ENCODE measurements at regions not wholly inside any gene's neighbourhood (a gene's known extent, or its start where the extent isn't known, plus 50 kb on each side); places are given as distances from the start of the nearest gene placed in this dataset.

DNA sequence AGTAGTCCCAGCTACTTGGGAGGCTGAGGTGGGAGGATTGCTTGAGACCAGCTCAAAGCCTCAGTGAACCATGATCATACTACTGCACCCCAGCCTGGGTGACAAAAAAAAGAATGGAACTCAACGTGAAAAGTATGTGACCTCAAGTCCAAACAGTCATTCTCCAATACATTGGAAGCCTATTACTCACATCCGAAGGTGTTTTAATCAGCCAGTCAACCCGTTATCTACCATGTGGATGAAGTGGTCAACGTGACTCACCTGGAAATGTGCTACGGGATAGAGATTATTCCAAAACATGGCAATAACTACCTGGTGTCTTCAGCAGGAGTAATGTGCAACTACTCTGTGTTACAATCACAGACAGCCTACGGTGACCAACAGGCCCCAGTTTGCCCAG lies 85.8 kb upstream of the TOP1 start:
- H3K9me2 ChIP-seq (replicated peaks; ENCODE audit: control insufficient read depth, low read length) = no peaks in the 10 kb centered on the region
- H4K20me1 ChIP-seq (ENCODE audit: control insufficient read depth, insufficient read depth, low read depth, low read length) = no peaks in the 10 kb centered on the region
- peaks cover 9% of the 10 kb centered on the region; the same call in 1 of the 2 replicates for H3K36me3 ChIP-seq (ENCODE audit: control insufficient read depth, low read length)
- H3K27me3 ChIP-seq (ENCODE audit: control insufficient read depth, low read length) = no peaks in the 10 kb centered on the region
- H3K27ac ChIP-seq (ENCODE audit: low read depth, low read length) = peak overlapping the region; percentile 100
- no peak for TF ChIP-seq CTCF (IDR thresholded peaks at IDR 0.05; ENCODE audit: low read depth, low read length, poor library complexity, severe bottlenecking)
- TF ChIP-seq EZH2phosphoT487 (IDR thresholded peaks at IDR 0.05; ENCODE audit: borderline replicate concordance, low read length) = no peak
- H3K9me3 ChIP-seq (ENCODE audit: control insufficient read depth, insufficient read depth, low read length) = no peaks in the 10 kb centered on the region
- peaks cover 42% of the 10 kb centered on the region for H3F3A ChIP-seq (ENCODE audit: control insufficient read depth, insufficient read depth)
- peak overlapping the region; percentile 90 for H3K4me2 ChIP-seq (ENCODE audit: low read length)
- H3K4me1 ChIP-seq (ENCODE audit: control insufficient read depth, low read length) = peaks cover 89% of the 10 kb centered on the region
- no peaks in the 10 kb centered on the region for H3K79me2 ChIP-seq (ENCODE audit: control insufficient read depth, low read length)
- H3K4me3 ChIP-seq (ENCODE audit: low read length) = peak overlapping the region; percentile 69

DNA sequence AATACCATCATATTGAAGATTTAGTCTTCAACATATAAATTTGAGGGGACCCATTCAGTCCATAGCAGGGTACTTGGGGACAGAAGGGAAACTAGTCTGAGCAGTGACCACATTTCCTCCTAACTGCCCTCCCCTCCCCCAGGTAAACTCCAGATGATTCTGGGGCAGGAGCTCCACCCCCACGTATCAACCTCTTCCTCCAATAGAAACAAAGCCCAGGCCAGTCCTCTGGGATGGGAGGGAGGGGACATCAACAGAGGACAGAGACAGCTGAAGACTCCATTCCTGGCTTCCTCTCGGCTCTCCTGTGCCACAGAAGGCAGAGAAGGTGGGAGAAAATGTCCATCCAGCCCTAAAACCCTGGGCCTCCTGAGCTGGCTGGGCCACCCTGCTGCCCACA lies 85.0 kb upstream of the TOP1 start:
- Histone ChIP-seq H3K4me2 (ENCODE audit: low read length) (peak overlapping the region; percentile 90), H3K9me3 (ENCODE audit: control insufficient read depth, insufficient read depth, low read length) (no peaks in the 10 kb centered on the region), H3K27ac (ENCODE audit: low read depth, low read length) (peak overlapping the region; percentile 100)

GRCh38 chr20:40945189-40945588 lies 83.4 kb upstream of the TOP1 start:
- no peak overlapping the region; the same call in 1 of the 2 replicates for H3K4me3 ChIP-seq (ENCODE audit: low read length)
- peak overlapping the region; percentile 30 for H3K27ac ChIP-seq (ENCODE audit: low read depth, low read length)
- H3K4me2 ChIP-seq (ENCODE audit: low read length) = peak overlapping the region; percentile 23
- H3K9me3 ChIP-seq (ENCODE audit: control insufficient read depth, insufficient read depth, low read length) = no peaks in the 10 kb centered on the region
- H3K27me3 ChIP-seq (ENCODE audit: control insufficient read depth, low read length) = no peaks in the 10 kb centered on the region
- TF ChIP-seq CTCF (IDR thresholded peaks at IDR 0.05; ENCODE audit: low read depth, low read length, poor library complexity, severe bottlenecking) (peak; percentile 13), EZH2phosphoT487 (IDR thresholded peaks at IDR 0.05; ENCODE audit: borderline replicate concordance, low read length) (no peak)
- peaks cover 35% of the 10 kb centered on the region for H3F3A ChIP-seq (ENCODE audit: control insufficient read depth, insufficient read depth)
- H3K4me1 ChIP-seq (ENCODE audit: control insufficient read depth, low read length) = peaks cover 64% of the 10 kb centered on the region
- no peaks in the 10 kb centered on the region for H3K9me2 ChIP-seq (replicated peaks; ENCODE audit: control insufficient read depth, low read length)
- no peaks in the 10 kb centered on the region for H3K79me2 ChIP-seq (ENCODE audit: control insufficient read depth, low read length)
- H3K36me3 ChIP-seq (ENCODE audit: control insufficient read depth, low read length) = peaks cover 7% of the 10 kb centered on the region; the same call in 1 of the 2 replicates
- H4K20me1 ChIP-seq (ENCODE audit: control insufficient read depth, insufficient read depth, low read depth, low read length) = no peaks in the 10 kb centered on the region

More for the DNA sequence above, 85.0 kb upstream of the TOP1 start:
- no peaks in the 10 kb centered on the region for H3K9me2 ChIP-seq (replicated peaks; ENCODE audit: control insufficient read depth, low read length)
- peaks cover 46% of the 10 kb centered on the region for H3F3A ChIP-seq (ENCODE audit: control insufficient read depth, insufficient read depth)
- H3K4me1 ChIP-seq (ENCODE audit: control insufficient read depth, low read length) = peaks cover 80% of the 10 kb centered on the region
- TF ChIP-seq EZH2phosphoT487 (IDR thresholded peaks at IDR 0.05; ENCODE audit: borderline replicate concordance, low read length) = no peak
- no peak for TF ChIP-seq CTCF (IDR thresholded peaks at IDR 0.05; ENCODE audit: low read depth, low read length, poor library complexity, severe bottlenecking)
- no peaks in the 10 kb centered on the region for H3K27me3 ChIP-seq (ENCODE audit: control insufficient read depth, low read length)
- H3K4me3 ChIP-seq (ENCODE audit: low read length) = peak overlapping the region; percentile 69
- H3K36me3 ChIP-seq (ENCODE audit: control insufficient read depth, low read length) = peaks cover 9% of the 10 kb centered on the region; the same call in 1 of the 2 replicates
- H4K20me1 ChIP-seq (ENCODE audit: control insufficient read depth, insufficient read depth, low read depth, low read length) = no peaks in the 10 kb centered on the region
- H3K79me2 ChIP-seq (ENCODE audit: control insufficient read depth, low read length) = no peaks in the 10 kb centered on the region
